H9 (cell line): ENCODE measurements at regions not wholly inside any gene's neighbourhood (a gene's known extent, or its start where the extent isn't known, plus 50 kb on each side); places are given as distances from the start of the nearest gene placed in this dataset.

Experiments used
- DNase-seq: peaks from one replicate; pipeline ENCODE4 v3.0.0-alpha.2; 2017
- H2AFZ ChIP-seq: one replicate; pipeline ENCODE4 v1.6.1; 2013; ENCODE audit warnings: mild to moderate bottlenecking, low read length, control low read depth, moderate library complexity
- H2AK5ac ChIP-seq: 2 replicates; pipeline ENCODE4 v1.6.1; 2013; ENCODE audit warnings: low read length, control low read depth, mixed read lengths; ENCODE audit not compliant: insufficient read length
- H2BK120ac ChIP-seq: one replicate; pipeline ENCODE4 v1.6.1; 2013; ENCODE audit warnings: low read depth, mild to moderate bottlenecking, low read length, control low read depth, inconsistent platforms; ENCODE audit not compliant: poor library complexity, severe bottlenecking
- H2BK12ac ChIP-seq: 2 replicates; pipeline ENCODE4 v1.6.1; 2013; ENCODE audit warnings: low read length, control low read depth, mixed read lengths, low read depth; ENCODE audit not compliant: insufficient read length
- H2BK15ac ChIP-seq: 2 replicates; pipeline ENCODE4 v1.6.1; 2013; ENCODE audit warnings: low read depth, low read length, control low read depth
- H2BK20ac ChIP-seq: one replicate; pipeline ENCODE4 v1.6.1; 2013; ENCODE audit warnings: low read depth, mild to moderate bottlenecking, low read length, control low read depth, inconsistent platforms; ENCODE audit not compliant: poor library complexity, severe bottlenecking
- H2BK5ac ChIP-seq: 2 replicates; pipeline ENCODE4 v1.6.1; 2013; ENCODE audit warnings: low read length, control low read depth, mixed read lengths; ENCODE audit not compliant: insufficient read length
- H3K14ac ChIP-seq: 2 replicates; pipeline ENCODE4 v1.6.1; 2013; ENCODE audit warnings: low read length, control low read depth; ENCODE audit not compliant: insufficient read depth
- H3K18ac ChIP-seq: 2 replicates; pipeline ENCODE4 v1.6.1; 2013; ENCODE audit warnings: low read depth, mild to moderate bottlenecking, mixed read lengths, low read length, control low read depth; ENCODE audit not compliant: insufficient read length
- H3K23ac ChIP-seq: 2 replicates; pipeline ENCODE4 v1.6.1; 2013; ENCODE audit warnings: low read length, control low read depth, mixed read lengths, low read depth; ENCODE audit not compliant: insufficient read length
- H3K23me2 ChIP-seq: 2 replicates; pipeline ENCODE4 v1.6.1; 2013; ENCODE audit warnings: low read depth, mild to moderate bottlenecking, mixed read lengths, low read length, control low read depth; ENCODE audit not compliant: insufficient read length, poor library complexity, severe bottlenecking
- H3K27ac ChIP-seq: 2 replicates; pipeline ENCODE4 v1.5.1; 2013; ENCODE audit warnings: low read length, control low read depth, mixed read lengths, low read depth; ENCODE audit not compliant: insufficient read length
- H3K27me3 ChIP-seq: 2 replicates; pipeline ENCODE4 v1.6.1; 2013; ENCODE audit warnings: low read length, control low read depth, inconsistent platforms; ENCODE audit not compliant: insufficient read depth
- H3K4ac ChIP-seq: 2 replicates; pipeline ENCODE4 v1.6.1; 2013; ENCODE audit warnings: low read depth, mild to moderate bottlenecking, control low read depth, inconsistent platforms, low read length, moderate library complexity
- H3K4me1 ChIP-seq: 2 replicates; pipeline ENCODE4 v1.6.1; 2013; ENCODE audit warnings: low read length, control low read depth, inconsistent platforms; ENCODE audit not compliant: insufficient read depth
- H3K4me2 ChIP-seq: 2 replicates; pipeline ENCODE4 v1.6.1; 2013; ENCODE audit warnings: low read length, control low read depth, mixed read lengths; ENCODE audit not compliant: insufficient read length, insufficient read depth
- H3K56ac ChIP-seq: 2 replicates; pipeline ENCODE4 v1.6.1; 2013; ENCODE audit warnings: low read depth, mild to moderate bottlenecking, mixed read lengths, low read length, control low read depth; ENCODE audit not compliant: insufficient read length
- H3K79me1 ChIP-seq: 2 replicates; pipeline ENCODE4 v1.6.1; 2013; ENCODE audit warnings: low read depth, mild to moderate bottlenecking, moderate library complexity, low read length, control low read depth, inconsistent platforms; ENCODE audit not compliant: insufficient read depth, poor library complexity, severe bottlenecking
- H3K79me2 ChIP-seq: 2 replicates; pipeline ENCODE4 v1.6.1; 2013; ENCODE audit warnings: low read length, control low read depth, inconsistent platforms; ENCODE audit not compliant: insufficient read depth
- H3K9ac ChIP-seq: 2 replicates; pipeline ENCODE4 v1.6.1; 2013; ENCODE audit warnings: low read length, control low read depth, mixed read lengths; ENCODE audit not compliant: insufficient read length; ENCODE audit errors: extremely low read depth
- H3K9me3 ChIP-seq: one replicate; pipeline ENCODE4 v1.6.1; 2013; ENCODE audit warnings: low read depth, low read length, inconsistent platforms; ENCODE audit not compliant: control insufficient read depth
- H3T11ph ChIP-seq: one replicate; pipeline ENCODE4 v1.6.1; 2013; ENCODE audit warnings: mild to moderate bottlenecking, low read length, control low read depth, inconsistent platforms
- H4K20me1 ChIP-seq: one replicate; pipeline ENCODE4 v1.6.1; 2013; ENCODE audit not compliant: control insufficient read depth, insufficient read length, insufficient read depth
- H4K5ac ChIP-seq: 2 replicates; pipeline ENCODE4 v1.6.1; 2013; ENCODE audit warnings: low read depth, mild to moderate bottlenecking, mixed read lengths, low read length, control low read depth; ENCODE audit not compliant: insufficient read length
- H4K8ac ChIP-seq: replicated peaks from 2 replicates; pipeline ENCODE4 v1.6.1; 2013; ENCODE audit warnings: low read length, control low read depth, mixed read lengths, low read depth; ENCODE audit not compliant: insufficient read length
- H4K91ac ChIP-seq: 2 replicates; pipeline ENCODE4 v1.6.1; 2013; ENCODE audit warnings: low read depth, mild to moderate bottlenecking, moderate library complexity, mixed read lengths, low read length, control low read depth; ENCODE audit not compliant: insufficient read length
- H3K27ac Mint-ChIP-seq, 3 experiments: 2 replicates in 2 of 3; 3 replicates in 1 of 3; pipeline ENCODE4 v1.8.0; 2020 to 2021; ENCODE audit warnings: mixed read lengths in 3 of 3, mild to moderate bottlenecking in 1 of 3, moderate library complexity in 1 of 3
- H3K27me3 Mint-ChIP-seq: 2 replicates; pipeline ENCODE4 v1.8.0; 2021; ENCODE audit warnings: low read depth, mild to moderate bottlenecking, moderate library complexity, mixed read lengths
- H3K36me3 Mint-ChIP-seq, 3 experiments: 2 replicates in 2 of 3; 3 replicates in 1 of 3; pipeline ENCODE4 v1.8.0; 2020 to 2021; ENCODE audit warnings: low read depth in 3 of 3, mixed read lengths in 3 of 3; ENCODE audit not compliant: insufficient read depth in 1 of 3
- H3K4me1 Mint-ChIP-seq, 2 experiments: 2 replicates each; pipeline ENCODE4 v1.8.0; 2020; ENCODE audit warnings: mixed read lengths in 2 of 2
- H3K4me3 Mint-ChIP-seq, 2 experiments: 2 replicates in 1 of 2; 3 replicates in 1 of 2; pipeline ENCODE4 v1.8.0; 2020 to 2021; ENCODE audit warnings: mild to moderate bottlenecking in 2 of 2, mixed read lengths in 2 of 2, moderate library complexity in 1 of 2
- H3K9me3 Mint-ChIP-seq, 2 experiments: 2 replicates in 1 of 2; 3 replicates in 1 of 2; pipeline ENCODE4 v1.8.0; 2020; ENCODE audit warnings: mild to moderate bottlenecking in 2 of 2, mixed read lengths in 2 of 2, moderate library complexity in 1 of 2
- WGBS: extraction: QIAGEN DNeasy Blood & Tissue Kit; methylation state at CpG from one replicate; pipeline ENCODE4 v1.1.7; 2013; ENCODE audit warnings: missing lambda C conversion rate, low lambda C conversion rate, mixed read lengths; ENCODE audit not compliant: insufficient read length; ENCODE audit errors: extremely low coverage; 5-methylcytosine and 5-hydroxymethylcytosine counted together
- TF ChIP-seq, protein P1 (sequence below): fragments of 200-600 bp; sonication (generic); conservative IDR thresholded peaks from 3 replicates; pipeline ENCODE4 v1.8.0; 2021; ENCODE audit warnings: antibody characterized with exemption, mild to moderate bottlenecking

DNA sequence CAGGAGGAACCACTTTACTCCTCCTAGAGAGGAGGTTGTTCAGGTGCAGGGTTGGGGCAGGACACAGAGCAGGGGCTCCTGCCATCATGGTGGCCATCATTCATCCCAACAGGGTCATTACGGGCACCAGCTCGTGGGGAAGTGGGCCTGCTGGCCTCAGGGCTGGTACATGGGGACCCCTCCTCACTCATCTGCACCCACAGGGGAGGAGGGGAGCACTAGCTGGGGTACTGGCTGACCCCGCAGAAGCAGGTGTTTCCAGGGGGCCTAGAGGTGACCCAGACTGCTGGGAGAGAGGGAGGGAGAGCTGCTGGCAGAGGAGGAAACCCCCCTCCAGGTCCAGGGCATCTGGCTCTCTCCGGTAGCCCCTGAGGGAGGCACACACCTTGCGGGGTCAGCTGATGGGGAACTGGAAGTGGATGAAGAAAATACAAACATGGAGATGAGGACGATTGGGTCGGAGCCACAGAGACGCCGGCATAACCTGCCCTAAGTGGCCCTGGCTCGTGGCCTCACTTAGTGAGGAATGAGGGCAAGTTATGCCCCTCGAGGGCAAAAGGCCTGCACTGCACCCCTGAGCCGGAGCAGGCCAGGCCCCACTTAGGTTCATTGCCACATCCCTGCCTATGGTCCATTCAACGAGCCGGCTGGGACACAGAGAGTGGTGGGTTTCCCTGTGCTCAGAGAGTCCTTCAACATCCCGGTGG lies 76.2 kb downstream of the SOX1 start:
- H3K9me3 Mint-ChIP-seq: peaks cover 7 to 12% of the 10 kb centered on the region in 2 experiments
- Histone ChIP-seq H4K91ac (no peak overlapping the region), H2BK20ac (no peak overlapping the region), H4K8ac (no peak overlapping the region), H2BK120ac (no peak overlapping the region), H3K79me1 (no peaks in the 10 kb centered on the region), H3K4ac (no peak overlapping the region), H3K14ac (no peak overlapping the region; the same call in 1 of the 2 replicates), H2AFZ (no peak overlapping the region), H3K9me3 (no peaks in the 10 kb centered on the region), H3K56ac (no peak overlapping the region), H3K79me2 (no peaks in the 10 kb centered on the region), H2BK12ac (no peak overlapping the region), H3K9ac (no peak overlapping the region), H2AK5ac (no peak overlapping the region), H4K5ac (no peak overlapping the region), H4K20me1 (no peaks in the 10 kb centered on the region), H3K18ac (no peak overlapping the region), H3T11ph (no peak overlapping the region), H3K4me2 (no peak overlapping the region), H3K23ac (no peak overlapping the region), H3K23me2 (no peaks in the 10 kb centered on the region), H3K4me1 (no peaks in the 10 kb centered on the region), H2BK15ac (no peak overlapping the region), H2BK5ac (no peak overlapping the region), H3K27me3 (no peaks in the 10 kb centered on the region), H3K27ac (no peak overlapping the region)
- no CpG with 5 or more reads among the region's 15 CpGs for WGBS
- H3K27me3 Mint-ChIP-seq: peaks cover 26% of the 10 kb centered on the region
- no peak overlapping the region for H3K27ac Mint-ChIP-seq
- peaks cover 0 to 13% (median 2%) of the 10 kb centered on the region in 3 experiments; a peak in 4 of 7 replicates for H3K36me3 Mint-ChIP-seq
- no peak overlapping the region for H3K4me3 Mint-ChIP-seq
- no peaks in the 10 kb centered on the region for H3K4me1 Mint-ChIP-seq
- no peak for DNase-seq
- TF ChIP-seq, protein P1, sequence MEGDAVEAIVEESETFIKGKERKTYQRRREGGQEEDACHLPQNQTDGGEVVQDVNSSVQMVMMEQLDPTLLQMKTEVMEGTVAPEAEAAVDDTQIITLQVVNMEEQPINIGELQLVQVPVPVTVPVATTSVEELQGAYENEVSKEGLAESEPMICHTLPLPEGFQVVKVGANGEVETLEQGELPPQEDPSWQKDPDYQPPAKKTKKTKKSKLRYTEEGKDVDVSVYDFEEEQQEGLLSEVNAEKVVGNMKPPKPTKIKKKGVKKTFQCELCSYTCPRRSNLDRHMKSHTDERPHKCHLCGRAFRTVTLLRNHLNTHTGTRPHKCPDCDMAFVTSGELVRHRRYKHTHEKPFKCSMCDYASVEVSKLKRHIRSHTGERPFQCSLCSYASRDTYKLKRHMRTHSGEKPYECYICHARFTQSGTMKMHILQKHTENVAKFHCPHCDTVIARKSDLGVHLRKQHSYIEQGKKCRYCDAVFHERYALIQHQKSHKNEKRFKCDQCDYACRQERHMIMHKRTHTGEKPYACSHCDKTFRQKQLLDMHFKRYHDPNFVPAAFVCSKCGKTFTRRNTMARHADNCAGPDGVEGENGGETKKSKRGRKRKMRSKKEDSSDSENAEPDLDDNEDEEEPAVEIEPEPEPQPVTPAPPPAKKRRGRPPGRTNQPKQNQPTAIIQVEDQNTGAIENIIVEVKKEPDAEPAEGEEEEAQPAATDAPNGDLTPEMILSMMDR: no peak
